Mammary epithelial cell (primary cell): ENCODE measurements at regions not wholly inside any gene's neighbourhood (a gene's known extent, or its start where the extent isn't known, plus 50 kb on each side); places are given as distances from the start of the nearest gene placed in this dataset.

Experiments
- CTCF ChIP-seq, 2 donors: IDR thresholded peaks in 1 of 2; conservative IDR thresholded peaks in 1 of 2; 2 replicates each; pipeline ENCODE4 v1.5.1; 2011 to 2012; ENCODE audit warnings: inconsistent platforms in 2 of 2, low read length in 2 of 2, mild to moderate bottlenecking in 2 of 2, control low read depth in 1 of 2, low read depth in 1 of 2; ENCODE audit not compliant: insufficient read depth in 1 of 2; ENCODE audit errors: extremely low read depth in 1 of 2
- EZH2 ChIP-seq: IDR thresholded peaks from 2 replicates; pipeline ENCODE4 v1.6.1; 2012; ENCODE audit warnings: low read length, inconsistent platforms, borderline replicate concordance

- no peak for TF ChIP-seq CTCF (conservative IDR thresholded peaks at IDR 0.05 in 1 of 2, IDR thresholded peaks at IDR 0.05 in 1 of 2; ENCODE audit: extremely low read depth in 1 of 2, insufficient read depth in 1 of 2, low read depth in 1 of 2, low read length in 2 of 2)
- TF ChIP-seq EZH2 = no peak
Measured at GRCh38 chr6:74115674-74116073, 419.7 kb downstream of the CD109 start.
